ENCODE measurements at regions not wholly inside any gene's neighbourhood (a gene's known extent, or its start where the extent isn't known, plus 50 kb on each side); places are given as distances from the start of the nearest gene placed in this dataset.

DNA sequence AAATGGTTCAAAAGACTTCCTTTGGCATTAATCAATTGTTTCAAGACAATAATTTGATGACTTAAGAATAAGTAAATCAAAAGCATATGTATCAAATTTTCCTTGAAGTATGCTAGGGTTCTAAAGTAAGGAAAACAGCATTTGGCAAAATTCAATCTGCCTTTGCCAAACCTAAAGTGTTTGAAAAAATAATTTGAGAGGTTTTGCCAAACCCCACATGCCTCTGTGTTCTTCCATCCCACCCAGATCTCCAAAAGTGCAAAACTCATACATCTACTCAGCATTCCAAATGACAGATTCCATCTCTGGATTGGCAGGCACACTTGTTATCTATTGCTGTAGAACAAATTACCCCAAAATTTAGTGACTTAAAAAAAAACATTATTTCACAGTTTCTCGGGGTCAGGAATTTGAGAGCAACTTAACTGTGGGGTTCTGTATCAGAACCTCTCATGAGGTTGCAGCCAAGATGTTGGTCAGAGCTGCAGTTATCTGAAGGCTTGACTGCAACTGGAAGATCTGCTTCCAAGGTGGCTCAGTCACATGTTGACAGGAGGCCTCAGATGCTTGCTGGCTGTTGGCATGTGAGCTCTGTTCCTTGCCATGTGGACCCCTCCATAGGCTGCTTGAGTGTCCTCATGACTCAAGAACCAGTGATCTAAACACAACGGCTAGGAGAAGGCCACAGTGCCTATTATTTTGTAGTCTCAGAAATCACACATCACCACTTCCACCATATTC is 100.6 kb upstream of the ARHGAP42 start (continued):
- TF ChIP-seq, protein P1, sequence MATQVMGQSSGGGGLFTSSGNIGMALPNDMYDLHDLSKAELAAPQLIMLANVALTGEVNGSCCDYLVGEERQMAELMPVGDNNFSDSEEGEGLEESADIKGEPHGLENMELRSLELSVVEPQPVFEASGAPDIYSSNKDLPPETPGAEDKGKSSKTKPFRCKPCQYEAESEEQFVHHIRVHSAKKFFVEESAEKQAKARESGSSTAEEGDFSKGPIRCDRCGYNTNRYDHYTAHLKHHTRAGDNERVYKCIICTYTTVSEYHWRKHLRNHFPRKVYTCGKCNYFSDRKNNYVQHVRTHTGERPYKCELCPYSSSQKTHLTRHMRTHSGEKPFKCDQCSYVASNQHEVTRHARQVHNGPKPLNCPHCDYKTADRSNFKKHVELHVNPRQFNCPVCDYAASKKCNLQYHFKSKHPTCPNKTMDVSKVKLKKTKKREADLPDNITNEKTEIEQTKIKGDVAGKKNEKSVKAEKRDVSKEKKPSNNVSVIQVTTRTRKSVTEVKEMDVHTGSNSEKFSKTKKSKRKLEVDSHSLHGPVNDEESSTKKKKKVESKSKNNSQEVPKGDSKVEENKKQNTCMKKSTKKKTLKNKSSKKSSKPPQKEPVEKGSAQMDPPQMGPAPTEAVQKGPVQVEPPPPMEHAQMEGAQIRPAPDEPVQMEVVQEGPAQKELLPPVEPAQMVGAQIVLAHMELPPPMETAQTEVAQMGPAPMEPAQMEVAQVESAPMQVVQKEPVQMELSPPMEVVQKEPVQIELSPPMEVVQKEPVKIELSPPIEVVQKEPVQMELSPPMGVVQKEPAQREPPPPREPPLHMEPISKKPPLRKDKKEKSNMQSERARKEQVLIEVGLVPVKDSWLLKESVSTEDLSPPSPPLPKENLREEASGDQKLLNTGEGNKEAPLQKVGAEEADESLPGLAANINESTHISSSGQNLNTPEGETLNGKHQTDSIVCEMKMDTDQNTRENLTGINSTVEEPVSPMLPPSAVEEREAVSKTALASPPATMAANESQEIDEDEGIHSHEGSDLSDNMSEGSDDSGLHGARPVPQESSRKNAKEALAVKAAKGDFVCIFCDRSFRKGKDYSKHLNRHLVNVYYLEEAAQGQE (IDR thresholded peaks at IDR 0.05; ENCODE audit: low read depth): no peak
- TF ChIP-seq JUND (IDR thresholded peaks at IDR 0.05): no peak
- no peak for TF ChIP-seq FOSL1 (IDR thresholded peaks at IDR 0.05; ENCODE audit: low read depth)
- TF ChIP-seq, protein P2, sequence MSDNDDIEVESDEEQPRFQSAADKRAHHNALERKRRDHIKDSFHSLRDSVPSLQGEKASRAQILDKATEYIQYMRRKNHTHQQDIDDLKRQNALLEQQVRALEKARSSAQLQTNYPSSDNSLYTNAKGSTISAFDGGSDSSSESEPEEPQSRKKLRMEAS (IDR thresholded peaks at IDR 0.05): no peak
- TF ChIP-seq YY1 (IDR thresholded peaks at IDR 0.05; ENCODE audit: extremely low read depth, insufficient replicate concordance, low read depth, low read length): no peak
- TF ChIP-seq CBX3 (IDR thresholded peaks at IDR 0.05; ENCODE audit: low read depth): no peak
- TF ChIP-seq RAD21 (IDR thresholded peaks at IDR 0.05; ENCODE audit: low read depth): no peak

DNA sequence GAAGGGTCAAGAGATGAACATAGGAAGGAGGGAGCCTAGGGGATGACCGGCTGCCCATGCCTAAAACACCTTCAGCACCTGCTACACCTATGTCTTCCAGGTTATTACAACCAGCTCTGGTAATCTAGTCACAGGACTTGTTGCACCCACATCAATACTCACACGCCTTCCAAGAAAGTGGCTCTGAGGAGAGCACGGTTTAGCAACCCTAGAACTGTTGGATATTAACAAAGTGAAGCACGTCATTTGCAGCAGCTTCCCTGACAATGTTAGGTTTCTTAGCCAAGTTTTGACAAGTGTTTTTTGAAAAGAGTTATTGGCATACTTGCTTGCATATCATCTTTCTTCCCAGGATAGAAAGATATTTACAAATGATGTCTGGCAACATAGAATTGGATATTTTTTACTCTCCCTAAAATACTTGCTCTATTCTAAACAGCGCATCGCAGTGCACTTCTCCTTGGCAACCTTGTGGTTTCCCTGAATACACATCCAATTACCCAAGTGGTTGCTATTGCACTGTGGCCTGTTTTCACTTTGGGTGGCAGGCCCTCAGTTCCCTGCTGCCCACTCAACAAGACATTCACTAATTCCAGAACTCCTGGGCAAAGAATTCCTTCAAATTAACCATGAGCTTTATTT is 94.3 kb upstream of the ARHGAP42 start:
- no TSS peak for BruUV-seq (replicated peaks)
- Histone ChIP-seq H3K27ac (ENCODE audit: low read depth, low read length) (no peak overlapping the region), H3K4me3 (replicated peaks in 1 of 2; ENCODE audit: low read depth in 1 of 2, low read length in 2 of 2) (no peak overlapping the region), H3K36me3 (ENCODE audit: control insufficient read depth in 1 of 2, insufficient read depth in 2 of 2, low read length in 2 of 2) (no peaks in the 10 kb centered on the region), H3K9me2 (ENCODE audit: insufficient read depth) (no peaks in the 10 kb centered on the region), H3K4me2 (ENCODE audit: low read length) (no peak overlapping the region), H3K9ac (ENCODE audit: low read length) (no peak overlapping the region), H2AFZ (ENCODE audit: low read depth, low read length, poor library complexity, severe bottlenecking) (no peak overlapping the region), H4K20me1 (ENCODE audit: insufficient read depth) (no peaks in the 10 kb centered on the region), H3K9me3 (ENCODE audit: control insufficient read depth in 1 of 2, insufficient read depth in 1 of 2, low read depth in 1 of 2, low read length in 2 of 2) (no peaks in the 10 kb centered on the region), H3K27me3 (ENCODE audit: insufficient read depth, low read length) (no peaks in the 10 kb centered on the region), H3K79me2 (ENCODE audit: insufficient read depth, low read length) (no peaks in the 10 kb centered on the region), H3K4me1 (ENCODE audit: control insufficient read depth in 1 of 2, insufficient read depth in 2 of 2, low read length in 2 of 2) (no peaks in the 10 kb centered on the region)
- no peak for DNase-seq (ENCODE audit: low read depth, low spot score)
- ChIA-PET POLR2A (no interaction called here), RAD21 (ENCODE audit: low non-redundant PET in 1 of 2, low total read pairs in 2 of 2, uncharacterized antibody in 2 of 2, unreplicated experiment in 2 of 2) (no interaction called here), CTCF (no interaction called here)
- intact Hi-C loops (cut with micrococcal nuclease): no loop called here
- TF ChIP-seq ELF1 (IDR thresholded peaks at IDR 0.05; ENCODE audit: borderline replicate concordance, low read depth): no peak
- TF ChIP-seq EZH2 (IDR thresholded peaks at IDR 0.05): no peak
- TF ChIP-seq, protein P2 (IDR thresholded peaks at IDR 0.05): no peak
- TF ChIP-seq JUND (IDR thresholded peaks at IDR 0.05): no peak
- TF ChIP-seq CEBPB (IDR thresholded peaks at IDR 0.05; ENCODE audit: low read depth): no peak
- no peak for TF ChIP-seq TCF7L2 (IDR thresholded peaks at IDR 0.05; ENCODE audit: borderline replicate concordance, extremely low read depth, insufficient read depth, insufficient read length)
- TF ChIP-seq, protein P3, sequence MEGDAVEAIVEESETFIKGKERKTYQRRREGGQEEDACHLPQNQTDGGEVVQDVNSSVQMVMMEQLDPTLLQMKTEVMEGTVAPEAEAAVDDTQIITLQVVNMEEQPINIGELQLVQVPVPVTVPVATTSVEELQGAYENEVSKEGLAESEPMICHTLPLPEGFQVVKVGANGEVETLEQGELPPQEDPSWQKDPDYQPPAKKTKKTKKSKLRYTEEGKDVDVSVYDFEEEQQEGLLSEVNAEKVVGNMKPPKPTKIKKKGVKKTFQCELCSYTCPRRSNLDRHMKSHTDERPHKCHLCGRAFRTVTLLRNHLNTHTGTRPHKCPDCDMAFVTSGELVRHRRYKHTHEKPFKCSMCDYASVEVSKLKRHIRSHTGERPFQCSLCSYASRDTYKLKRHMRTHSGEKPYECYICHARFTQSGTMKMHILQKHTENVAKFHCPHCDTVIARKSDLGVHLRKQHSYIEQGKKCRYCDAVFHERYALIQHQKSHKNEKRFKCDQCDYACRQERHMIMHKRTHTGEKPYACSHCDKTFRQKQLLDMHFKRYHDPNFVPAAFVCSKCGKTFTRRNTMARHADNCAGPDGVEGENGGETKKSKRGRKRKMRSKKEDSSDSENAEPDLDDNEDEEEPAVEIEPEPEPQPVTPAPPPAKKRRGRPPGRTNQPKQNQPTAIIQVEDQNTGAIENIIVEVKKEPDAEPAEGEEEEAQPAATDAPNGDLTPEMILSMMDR (IDR thresholded peaks at IDR 0.05 in 2 of 3, conservative IDR thresholded peaks at IDR 0.05 in 1 of 3; ENCODE audit: borderline replicate concordance in 1 of 3, insufficient read depth in 1 of 3, low read depth in 2 of 3, low read length in 2 of 3): no peak
- TF ChIP-seq EZH2phosphoT487 (IDR thresholded peaks at IDR 0.05; ENCODE audit: borderline replicate concordance): no peak
- TF ChIP-seq SIN3A (IDR thresholded peaks at IDR 0.05; ENCODE audit: low read depth): no peak
- no peak for TF ChIP-seq RAD21 (IDR thresholded peaks at IDR 0.05; ENCODE audit: low read depth)
- ATAC-seq: no peak
